HEK293 (cell line): ENCODE measurements at regions not wholly inside any gene's neighbourhood (a gene's known extent, or its start where the extent isn't known, plus 50 kb on each side); places are given as distances from the start of the nearest gene placed in this dataset.

ENCODE experiments used
- CTCF ChIP-seq: fragments of 450-650 bp; formaldehyde crosslinking; IDR thresholded peaks from 2 replicates; pipeline ENCODE4 v1.5.1; 2016; ENCODE audit warnings: missing biosample characterization, missing genetic modification characterization
- PRDM1 ChIP-seq: fragments of 450-650 bp; formaldehyde crosslinking; IDR thresholded peaks from 2 replicates; pipeline ENCODE4; 2016; ENCODE audit warnings: missing biosample characterization, missing genetic modification characterization
- TSHZ1 ChIP-seq: fragments of 450-650 bp; formaldehyde crosslinking; IDR thresholded peaks from 2 replicates; pipeline ENCODE4 v1.5.1; 2016; ENCODE audit warnings: missing biosample characterization, missing genetic modification characterization, borderline replicate concordance
- ZBTB48 ChIP-seq: fragments of 450-650 bp; formaldehyde crosslinking; IDR thresholded peaks from 2 replicates; pipeline ENCODE4 v1.5.1; 2016; ENCODE audit warnings: missing biosample characterization, missing genetic modification characterization
- ZBTB8A ChIP-seq: fragments of 450-650 bp; formaldehyde crosslinking; IDR thresholded peaks from 2 replicates; pipeline ENCODE4 v1.5.1; 2016; ENCODE audit warnings: missing biosample characterization, missing genetic modification characterization
- ZNF140 ChIP-seq: fragments of 450-650 bp; formaldehyde crosslinking; IDR thresholded peaks from 2 replicates; pipeline ENCODE4 v1.5.1; 2016; ENCODE audit warnings: missing biosample characterization, missing genetic modification characterization
- ZNF223 ChIP-seq: fragments of 450-650 bp; formaldehyde crosslinking; IDR thresholded peaks from 2 replicates; pipeline ENCODE4 v1.5.1; 2016; ENCODE audit warnings: missing biosample characterization, missing genetic modification characterization
- ZNF404 ChIP-seq: fragments of 450-650 bp; formaldehyde crosslinking; IDR thresholded peaks from 2 replicates; pipeline ENCODE4 v1.5.1; 2017; ENCODE audit warnings: missing biosample characterization, missing genetic modification characterization
- ZNF433 ChIP-seq: fragments of 450-650 bp; formaldehyde crosslinking; IDR thresholded peaks from 2 replicates; pipeline ENCODE4 v1.5.1; 2016; ENCODE audit warnings: missing biosample characterization, missing genetic modification characterization, low read depth
- ZNF501 ChIP-seq: fragments of 450-650 bp; formaldehyde crosslinking; IDR thresholded peaks from 2 replicates; pipeline ENCODE4 v1.5.1; 2016; ENCODE audit warnings: missing biosample characterization, missing genetic modification characterization
- ZNF785 ChIP-seq: fragments of 450-650 bp; formaldehyde crosslinking; IDR thresholded peaks from 2 replicates; pipeline ENCODE4 v1.5.1; 2016; ENCODE audit warnings: missing biosample characterization, missing genetic modification characterization

- TF ChIP-seq ZNF404 (tag by site-specific recombination) (no peak), ZBTB8A (tag by site-specific recombination) (no peak), ZBTB48 (no peak), CTCF (tag by site-specific recombination) (no peak), ZNF785 (no peak), ZNF223 (tag by site-specific recombination) (no peak), TSHZ1 (tag by site-specific recombination) (no peak), ZNF140 (tag by site-specific recombination) (no peak), ZNF501 (tag by site-specific recombination) (no peak), PRDM1 (tag by site-specific recombination) (no peak), ZNF433 (tag by site-specific recombination) (no peak)
These were observed 121.0 kb downstream of the NPY start for GRCh38 chr7:24405002-24405401.
